CMK (cell line): ENCODE measurements at regions not wholly inside any gene's neighbourhood (a gene's known extent, or its start where the extent isn't known, plus 50 kb on each side); places are given as distances from the start of the nearest gene placed in this dataset.

Source experiments
- DNase-seq: peaks from one replicate; pipeline ENCODE4 v3.0.0-alpha.2; 2010; ENCODE audit warnings: low read depth

- no peak for DNase-seq
Observed at GRCh38 chr15:45743426-45744235, 108.8 kb downstream of the SQOR start.

- no peak for DNase-seq
Observed at GRCh38 chr15:45744236-45744589, 109.4 kb downstream of the SQOR start.

GRCh38 chr15:45747426-45747825 lies 112.6 kb downstream of the SQOR start:
- no peak for DNase-seq

- DNase-seq, result no peak
Observed at GRCh38 chr15:45751629-45752028, 116.8 kb downstream of the SQOR start.

GRCh38 chr15:45759936-45760335 lies 125.1 kb downstream of the SQOR start:
- DNase-seq, result no peak

- no peak for DNase-seq
Observed at GRCh38 chr15:45762726-45763125, 127.9 kb downstream of the SQOR start.

- no peak for DNase-seq
Observed at GRCh38 chr15:45763170-45763869, 128.5 kb downstream of the SQOR start.

GRCh38 chr15:45773149-45773548 lies 138.3 kb downstream of the SQOR start:
- no peak for DNase-seq

GRCh38 chr15:45776772-45777171 lies 141.9 kb downstream of the SQOR start:
- DNase-seq, result no peak

- no peak for DNase-seq
Observed at GRCh38 chr15:45777781-45778180, 143.0 kb downstream of the SQOR start.

- no peak for DNase-seq
Observed at GRCh38 chr15:45780352-45780751, 145.5 kb downstream of the SQOR start.

- no peak for DNase-seq
Observed at GRCh38 chr15:45784656-45785055, 149.8 kb downstream of the SQOR start.

- DNase-seq, result no peak
Observed at GRCh38 chr15:45785897-45786296, 151.1 kb downstream of the SQOR start.

GRCh38 chr15:45790325-45790943 lies 155.6 kb downstream of the SQOR start:
- DNase-seq, result no peak

GRCh38 chr15:45794304-45794703 lies 159.5 kb downstream of the SQOR start:
- DNase-seq, result no peak

GRCh38 chr15:45794712-45795439 lies 160.0 kb downstream of the SQOR start:
- DNase-seq, result no peak

- DNase-seq, result no peak
Observed at GRCh38 chr15:45795440-45796069, 160.7 kb downstream of the SQOR start.

- DNase-seq, result no peak
Observed at GRCh38 chr15:45796433-45796832, 161.6 kb downstream of the SQOR start.

GRCh38 chr15:45799508-45799907 lies 164.7 kb downstream of the SQOR start:
- no peak for DNase-seq

- no peak for DNase-seq
Observed at GRCh38 chr15:45801543-45801942, 166.7 kb downstream of the SQOR start.

- no peak for DNase-seq
Observed at GRCh38 chr15:45802140-45802539, 167.3 kb downstream of the SQOR start.

- no peak for DNase-seq
Observed at GRCh38 chr15:45804028-45804427, 169.2 kb downstream of the SQOR start.
